ENCODE measurements at regions not wholly inside any gene's neighbourhood (a gene's known extent, or its start where the extent isn't known, plus 50 kb on each side); places are given as distances from the start of the nearest gene placed in this dataset.

DNA sequence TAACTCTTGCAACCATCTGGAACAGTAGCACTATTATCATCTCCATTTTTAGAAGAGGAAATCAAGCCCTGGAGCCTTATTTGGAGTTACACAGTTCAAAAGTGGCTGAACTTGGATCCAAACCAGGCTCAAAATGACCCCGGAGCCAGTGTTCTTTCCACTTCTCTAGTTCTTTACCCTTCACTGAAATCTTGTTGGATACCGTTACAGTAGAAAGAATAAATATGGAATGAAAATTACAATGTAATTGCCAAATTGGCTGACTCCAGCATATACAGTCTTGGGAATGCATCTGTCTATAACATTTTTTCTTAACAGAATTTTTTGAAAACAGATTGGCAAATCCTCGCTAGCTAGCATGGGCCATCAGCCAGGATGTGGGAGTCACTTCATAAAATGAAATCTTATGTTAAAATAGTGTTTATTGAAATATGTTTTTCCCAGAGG lies 261.4 kb downstream of the CTH start:
- CTCF ChIA-PET, result no interaction called here
- H2AFZ ChIP-seq (ENCODE audit: insufficient read depth, low read depth, low read length, poor library complexity, severe bottlenecking), result no peak overlapping the region
- no peak overlapping the region for H3K27ac ChIP-seq (ENCODE audit: low read length in 2 of 2)
- H3K27me3 ChIP-seq (replicated peaks in 1 of 4; ENCODE audit: control extremely low read depth in 1 of 4, control insufficient read depth in 3 of 4, insufficient read depth in 4 of 4, low read length in 3 of 4), result no peaks in the 10 kb centered on the region
- H4K20me1 ChIP-seq (ENCODE audit: control insufficient read depth, insufficient read depth, low read length, poor library complexity, severe bottlenecking), result no peaks in the 10 kb centered on the region
- no peak overlapping the region for H3K4me2 ChIP-seq (replicated peaks; ENCODE audit: low read depth, low read length, poor library complexity, severe bottlenecking)
- no peaks in the 10 kb centered on the region for H3K36me3 ChIP-seq (replicated peaks in 1 of 2; ENCODE audit: control extremely low read depth in 1 of 2, control insufficient read depth in 1 of 2, extremely low read depth in 1 of 2, insufficient read depth in 2 of 2, low read length in 1 of 2)
- peaks cover 12 to 13% of the 10 kb centered on the region in 2 donors for H3K4me1 ChIP-seq (ENCODE audit: control insufficient read depth in 2 of 2, insufficient read depth in 2 of 2, low read length in 2 of 2)
- DNase-seq (no peak), ATAC-seq (ENCODE audit: low read depth) (no peak)
- Mint-ChIP-seq H3K4me1 (peaks cover 12% of the 10 kb centered on the region), H3K27me3 (peaks cover 3% of the 10 kb centered on the region), H3K27ac (no peak overlapping the region), H3K4me3 (no peak overlapping the region), H3K9me3 (ENCODE audit: insufficient read depth) (no peaks in the 10 kb centered on the region)
- intact Hi-C loops (cut with micrococcal nuclease), result no loop called here
- H3K4me3 ChIP-seq (ENCODE audit: control extremely low read depth in 1 of 5, extremely low read depth in 1 of 5, insufficient read depth in 1 of 5, low read depth in 2 of 5, low read length in 4 of 5), result no peak overlapping the region
- no peaks in the 10 kb centered on the region for H3K79me2 ChIP-seq (ENCODE audit: control insufficient read depth, insufficient read depth, low read length)
- no peak for TF ChIP-seq EZH2 (IDR thresholded peaks at IDR 0.05; ENCODE audit: borderline replicate concordance, insufficient read depth, low read depth, low read length, poor library complexity, severe bottlenecking)
- TF ChIP-seq, protein P1, sequence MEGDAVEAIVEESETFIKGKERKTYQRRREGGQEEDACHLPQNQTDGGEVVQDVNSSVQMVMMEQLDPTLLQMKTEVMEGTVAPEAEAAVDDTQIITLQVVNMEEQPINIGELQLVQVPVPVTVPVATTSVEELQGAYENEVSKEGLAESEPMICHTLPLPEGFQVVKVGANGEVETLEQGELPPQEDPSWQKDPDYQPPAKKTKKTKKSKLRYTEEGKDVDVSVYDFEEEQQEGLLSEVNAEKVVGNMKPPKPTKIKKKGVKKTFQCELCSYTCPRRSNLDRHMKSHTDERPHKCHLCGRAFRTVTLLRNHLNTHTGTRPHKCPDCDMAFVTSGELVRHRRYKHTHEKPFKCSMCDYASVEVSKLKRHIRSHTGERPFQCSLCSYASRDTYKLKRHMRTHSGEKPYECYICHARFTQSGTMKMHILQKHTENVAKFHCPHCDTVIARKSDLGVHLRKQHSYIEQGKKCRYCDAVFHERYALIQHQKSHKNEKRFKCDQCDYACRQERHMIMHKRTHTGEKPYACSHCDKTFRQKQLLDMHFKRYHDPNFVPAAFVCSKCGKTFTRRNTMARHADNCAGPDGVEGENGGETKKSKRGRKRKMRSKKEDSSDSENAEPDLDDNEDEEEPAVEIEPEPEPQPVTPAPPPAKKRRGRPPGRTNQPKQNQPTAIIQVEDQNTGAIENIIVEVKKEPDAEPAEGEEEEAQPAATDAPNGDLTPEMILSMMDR (IDR thresholded peaks at IDR 0.05), result no peak
- no CpG with 5 or more reads among the region's 3 CpGs for WGBS (ENCODE audit: insufficient coverage)
- H3K9ac ChIP-seq (ENCODE audit: low read length), result no peak overlapping the region
- H3K9me3 ChIP-seq (ENCODE audit: control extremely low read depth in 1 of 3, control insufficient read depth in 2 of 3, insufficient read depth in 1 of 3, low read length in 2 of 3), result no peaks in the 10 kb centered on the region
- POLR2A ChIA-PET, result no interaction called here

DNA sequence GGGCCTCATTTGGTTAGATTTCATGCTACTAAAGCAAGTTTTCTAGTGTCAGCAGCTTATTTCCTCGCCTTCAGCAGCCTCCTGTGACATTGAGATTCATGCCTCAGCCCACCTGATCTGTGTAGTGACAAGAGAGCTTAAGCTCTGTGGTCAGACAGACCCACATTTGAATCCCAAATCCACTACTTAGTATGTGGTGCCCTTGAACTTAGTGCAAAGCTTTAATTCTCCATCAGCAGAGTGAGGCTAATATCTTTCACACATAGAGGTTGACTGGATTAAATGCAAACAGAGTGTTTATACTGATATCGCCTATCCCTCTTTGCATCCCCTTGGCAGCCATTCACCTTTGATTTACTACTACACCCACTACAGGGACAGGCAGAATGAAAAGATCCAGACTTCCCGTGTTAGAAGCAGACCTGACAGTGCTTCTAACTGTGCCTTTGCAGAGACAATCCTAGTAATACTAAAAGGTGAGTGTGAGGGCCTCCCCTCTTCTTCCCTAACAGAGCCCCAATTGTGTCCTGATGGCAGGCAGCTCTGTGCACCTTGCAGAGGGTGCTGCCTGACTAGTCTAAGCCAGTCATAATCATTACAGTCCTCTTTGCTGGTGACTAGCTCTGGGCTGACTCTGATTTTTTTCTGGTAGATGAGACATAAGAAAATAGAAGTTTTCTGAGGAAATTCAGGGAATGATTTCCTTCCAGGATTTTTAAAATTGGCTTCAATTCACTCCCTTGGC lies 264.0 kb downstream of the CTH start:
- ChIA-PET POLR2A (no interaction called here), CTCF (interaction anchor here (0.9 to 1.1 kb wide), 2 partner anchors 9 to 11 kb away, joined by 3 read pairs; no protein-coding TSS in a partner anchor)
- no peak overlapping the region for H3K27ac Mint-ChIP-seq
- H3K9me3 Mint-ChIP-seq (ENCODE audit: insufficient read depth), result no peaks in the 10 kb centered on the region
- no peaks in the 10 kb centered on the region for H3K27me3 ChIP-seq (replicated peaks in 1 of 4; ENCODE audit: control extremely low read depth in 1 of 4, control insufficient read depth in 3 of 4, insufficient read depth in 4 of 4, low read length in 3 of 4)
- peaks cover 12% of the 10 kb centered on the region for H3K4me1 Mint-ChIP-seq
- H2AFZ ChIP-seq (ENCODE audit: insufficient read depth, low read depth, low read length, poor library complexity, severe bottlenecking), result no peak overlapping the region
- intact Hi-C loops (cut with micrococcal nuclease), result no loop called here
- ATAC-seq (ENCODE audit: low read depth) (peak; percentile 17), DNase-seq (no peak)
- H3K4me3 Mint-ChIP-seq, result no peak overlapping the region
- no peaks in the 10 kb centered on the region for H3K9me3 ChIP-seq (ENCODE audit: control extremely low read depth in 1 of 3, control insufficient read depth in 2 of 3, insufficient read depth in 1 of 3, low read length in 2 of 3)
- H3K4me3 ChIP-seq (ENCODE audit: control extremely low read depth in 1 of 5, extremely low read depth in 1 of 5, insufficient read depth in 1 of 5, low read depth in 2 of 5, low read length in 4 of 5), result no peak overlapping the region
- 65% methylated on average over 2 of the region's 3 CpGs for WGBS (ENCODE audit: insufficient coverage)
- no peaks in the 10 kb centered on the region for H3K27me3 Mint-ChIP-seq
- no peak overlapping the region for H3K27ac ChIP-seq (ENCODE audit: low read length in 2 of 2)
- TF ChIP-seq EZH2 (IDR thresholded peaks at IDR 0.05; ENCODE audit: borderline replicate concordance, insufficient read depth, low read depth, low read length, poor library complexity, severe bottlenecking), result no peak
- H3K4me1 ChIP-seq (ENCODE audit: control insufficient read depth in 2 of 2, insufficient read depth in 2 of 2, low read length in 2 of 2), result peaks cover 12 to 13% of the 10 kb centered on the region in 2 donors
- no peak overlapping the region for H3K9ac ChIP-seq (ENCODE audit: low read length)
- H4K20me1 ChIP-seq (ENCODE audit: control insufficient read depth, insufficient read depth, low read length, poor library complexity, severe bottlenecking), result no peaks in the 10 kb centered on the region
- H3K4me2 ChIP-seq (replicated peaks; ENCODE audit: low read depth, low read length, poor library complexity, severe bottlenecking), result no peak overlapping the region
- no peaks in the 10 kb centered on the region for H3K79me2 ChIP-seq (ENCODE audit: control insufficient read depth, insufficient read depth, low read length)
- H3K36me3 ChIP-seq (replicated peaks in 1 of 2; ENCODE audit: control extremely low read depth in 1 of 2, control insufficient read depth in 1 of 2, extremely low read depth in 1 of 2, insufficient read depth in 2 of 2, low read length in 1 of 2), result no peaks in the 10 kb centered on the region
